GM21737 (cell line): ENCODE measurements at regions not wholly inside any gene's neighbourhood (a gene's known extent, or its start where the extent isn't known, plus 50 kb on each side); places are given as distances from the start of the nearest gene placed in this dataset.

Experiments used
- ATAC-seq: cut with Tn5 transposase; IDR thresholded peaks from one replicate; pipeline ENCODE4 v1.9.1; 2021; ENCODE audit warnings: mild to moderate bottlenecking, moderate library complexity; ENCODE audit not compliant: unreplicated experiment

DNA sequence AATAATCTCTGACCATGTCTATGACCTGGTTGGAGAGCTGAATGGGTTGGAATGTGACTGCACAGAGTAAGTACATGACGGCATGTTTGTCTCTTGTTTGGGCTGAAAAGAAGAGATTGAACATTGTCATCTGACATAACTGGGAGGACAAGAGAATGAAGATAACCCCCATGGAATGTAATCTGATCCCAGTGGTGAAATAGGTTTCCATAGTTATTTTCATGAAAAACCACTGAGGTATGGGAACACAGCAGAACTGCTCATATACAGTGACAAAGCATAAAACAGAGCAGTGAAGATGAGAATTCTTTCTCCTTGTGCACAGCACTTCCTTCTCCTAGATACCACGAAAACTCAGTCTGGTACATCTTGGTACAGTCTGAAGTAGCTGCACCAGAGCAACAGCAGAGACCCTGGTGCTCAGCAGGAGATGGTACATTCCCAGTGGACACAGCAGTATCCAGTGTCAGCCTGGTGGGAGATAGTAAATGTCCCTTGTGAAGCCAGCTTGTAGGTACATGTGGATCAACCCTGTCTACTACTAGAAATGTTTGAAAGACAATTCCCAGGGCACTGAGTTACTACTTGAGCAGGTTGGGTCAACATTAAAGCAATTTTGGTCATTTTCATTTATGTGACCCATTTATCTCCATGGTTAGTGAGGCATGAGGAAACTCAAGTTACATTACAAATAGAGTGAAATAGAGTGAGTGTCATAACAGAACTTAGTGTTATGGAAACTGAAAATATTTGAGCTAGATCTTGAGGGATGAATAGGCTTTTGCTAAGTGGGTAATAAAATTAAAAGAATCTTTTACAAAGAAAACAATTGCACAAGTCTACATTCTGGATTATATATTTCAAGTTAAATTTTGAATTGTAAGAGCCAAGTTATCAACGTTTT, 178.3 kb downstream of the SUCNR1 start:
- no peak for ATAC-seq

- no peak for ATAC-seq
Observed at GRCh38 chr3:152053866-152054265, 180.4 kb downstream of the SUCNR1 start.

DNA sequence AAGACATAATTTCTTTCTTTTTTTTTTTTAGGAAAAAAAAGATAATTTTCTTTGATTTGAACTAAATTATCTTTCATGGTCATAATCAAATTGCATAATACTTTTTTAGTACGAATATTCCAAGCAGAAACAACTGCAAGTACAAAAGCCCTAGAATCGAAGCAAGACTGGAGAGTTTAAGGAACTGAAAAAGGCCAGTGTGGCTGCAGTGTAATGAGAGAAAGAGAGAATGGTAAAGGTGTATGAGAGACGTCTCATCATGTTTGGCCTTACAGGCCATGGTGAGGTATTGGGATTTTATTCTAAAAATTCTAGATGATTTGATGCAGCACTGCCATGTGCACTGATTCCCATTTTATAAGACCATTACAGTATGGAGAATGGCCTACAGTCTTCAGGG, 180.9 kb downstream of the SUCNR1 start:
- ATAC-seq = no peak

DNA sequence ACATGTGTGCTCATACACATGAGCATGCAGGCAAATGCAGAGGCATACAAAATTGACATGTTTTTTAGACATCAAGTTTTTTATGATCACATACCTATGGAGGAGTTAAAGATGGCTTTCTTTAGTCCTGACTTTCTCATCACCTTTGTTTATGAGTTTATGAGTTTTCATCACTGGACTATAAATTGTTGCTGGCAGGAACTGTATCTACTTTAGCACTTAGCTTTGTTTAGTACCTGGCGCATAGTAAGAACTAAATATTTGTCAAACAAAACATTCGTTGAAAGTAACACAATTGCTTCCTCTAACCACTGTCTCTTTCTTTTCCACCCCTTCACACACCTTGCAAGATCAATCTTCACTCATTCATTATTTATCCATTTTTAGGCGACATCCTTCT, 182.6 kb downstream of the SUCNR1 start:
- no peak for ATAC-seq

DNA sequence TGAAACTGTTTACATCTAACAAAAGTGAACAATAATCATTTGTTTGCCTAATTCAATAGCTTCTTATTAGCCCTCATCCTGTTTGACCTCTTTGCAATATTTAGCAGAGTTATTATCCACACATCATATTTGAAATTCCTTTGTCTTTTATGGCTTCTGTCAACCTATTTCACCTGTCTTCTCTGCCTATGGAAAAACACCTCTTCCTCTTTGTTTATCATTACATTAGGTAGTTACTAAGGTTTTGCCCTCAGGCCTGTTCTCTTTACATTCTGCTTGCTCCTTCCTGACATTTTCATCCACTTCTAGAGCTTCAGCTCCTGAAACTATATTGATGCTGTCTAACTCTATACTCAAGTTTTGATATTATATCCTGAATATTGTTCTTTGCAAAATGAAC, 183.0 kb downstream of the SUCNR1 start:
- ATAC-seq = no peak

GRCh38 chr3:152056987-152057386, 183.5 kb downstream of the SUCNR1 start:
- no peak for ATAC-seq

- ATAC-seq = no peak
Observed at GRCh38 chr3:152058856-152059255, 185.4 kb downstream of the SUCNR1 start.

GRCh38 chr3:152060701-152061100, 187.3 kb downstream of the SUCNR1 start:
- no peak for ATAC-seq

GRCh38 chr3:152061296-152061695, 187.9 kb downstream of the SUCNR1 start:
- no peak for ATAC-seq

DNA sequence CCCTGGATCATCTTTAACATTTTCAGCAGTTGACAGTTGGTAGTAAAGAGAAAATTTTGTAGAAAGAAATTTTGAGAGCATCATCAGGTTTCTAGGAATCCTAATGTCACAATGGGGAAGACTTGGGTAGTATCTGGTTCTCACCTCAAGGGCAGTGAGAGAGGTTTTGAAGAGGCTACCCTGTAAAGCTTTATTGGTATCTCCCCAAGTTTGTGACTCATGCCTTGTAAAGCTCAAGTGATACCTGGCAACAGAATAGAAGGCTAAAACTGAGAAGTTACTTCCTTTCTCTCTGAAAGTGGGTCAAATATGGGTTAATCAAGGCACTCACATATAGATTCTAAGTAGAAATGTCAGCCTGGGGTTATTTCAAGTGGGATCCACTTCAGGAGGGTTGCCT, 196.4 kb downstream of the SUCNR1 start:
- no peak for ATAC-seq

DNA sequence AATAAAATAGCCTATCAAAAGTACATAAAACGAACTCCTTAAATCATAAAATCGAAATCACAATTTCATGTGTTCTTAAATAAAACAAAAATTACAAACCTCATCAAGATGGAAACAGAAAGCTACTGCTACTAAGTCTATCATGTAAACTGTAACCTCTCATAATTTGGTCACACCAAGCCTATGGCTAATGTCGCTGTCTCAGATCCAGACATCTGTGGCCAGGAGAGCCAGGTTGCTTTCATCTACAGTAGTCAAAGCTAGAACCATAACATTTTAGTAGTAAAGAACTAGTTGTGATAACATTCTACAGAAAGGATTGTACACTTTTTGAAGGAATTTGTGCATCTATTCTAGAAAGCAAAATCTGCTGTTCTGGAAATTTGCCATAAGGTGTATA, 197.4 kb upstream of the MBNL1 start:
- no peak for ATAC-seq

DNA sequence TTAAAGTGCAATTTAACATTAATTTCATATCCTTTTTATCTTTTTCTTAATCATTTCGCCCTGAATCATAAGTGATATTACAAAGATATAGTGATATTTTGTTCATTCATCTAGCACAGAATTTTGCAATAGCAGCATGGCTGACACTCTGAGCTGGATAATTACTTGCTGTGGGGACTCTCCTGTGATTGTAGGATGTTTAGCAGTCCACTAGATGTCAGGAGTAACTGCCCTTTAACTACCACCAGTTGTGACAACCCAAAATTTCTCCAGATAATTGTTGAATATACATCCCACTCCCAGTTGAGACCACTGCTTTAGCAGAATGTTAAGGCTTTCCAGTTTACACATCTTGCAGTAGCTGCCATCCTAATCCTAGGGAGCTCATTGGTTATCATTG, 196.8 kb upstream of the MBNL1 start:
- no peak for ATAC-seq

GRCh38 chr3:152073267-152073666, 195.5 kb upstream of the MBNL1 start:
- no peak for ATAC-seq

GRCh38 chr3:152076148-152076547, 192.6 kb upstream of the MBNL1 start:
- ATAC-seq = no peak

DNA sequence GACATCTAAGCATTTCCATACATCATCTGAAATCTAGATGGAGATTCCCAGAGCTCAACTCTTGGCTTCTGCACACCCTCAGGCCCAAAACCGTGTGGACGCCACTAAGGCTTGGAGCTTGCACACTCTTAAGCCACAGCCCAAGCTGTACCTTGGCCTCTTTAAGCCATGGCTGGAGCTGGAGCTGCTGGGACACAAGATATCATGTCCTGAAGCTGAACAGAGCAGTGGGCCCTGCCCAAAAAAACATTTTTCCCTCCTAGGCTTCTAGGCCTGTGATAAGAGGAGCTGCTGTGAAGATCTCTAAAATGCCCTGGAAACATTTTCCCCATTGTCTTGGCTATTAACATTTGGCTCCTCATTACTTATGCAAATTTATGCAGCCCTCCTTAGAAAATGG, 188.7 kb upstream of the MBNL1 start:
- no peak for ATAC-seq

DNA sequence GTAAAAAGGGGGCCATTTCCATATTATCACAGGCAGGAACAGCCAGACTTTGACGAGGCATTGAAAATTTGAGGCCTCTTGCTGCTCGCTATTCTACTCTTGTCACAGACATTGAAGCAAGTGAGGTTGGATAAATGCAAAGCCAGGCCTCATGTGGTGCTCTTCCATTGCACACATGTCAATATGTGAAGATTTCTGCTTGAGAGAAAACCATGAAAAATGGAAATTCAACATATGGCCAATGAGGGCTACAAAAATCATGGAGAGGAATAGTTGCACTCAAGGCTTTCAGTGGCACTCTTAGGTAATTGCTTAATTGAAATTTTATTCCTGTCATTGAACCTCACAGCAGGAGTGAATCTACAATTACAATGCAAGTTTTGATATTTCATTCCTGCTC, 185.6 kb upstream of the MBNL1 start:
- no peak for ATAC-seq

- ATAC-seq = no peak
Observed at GRCh38 chr3:152084441-152085158, 184.1 kb upstream of the MBNL1 start.

DNA sequence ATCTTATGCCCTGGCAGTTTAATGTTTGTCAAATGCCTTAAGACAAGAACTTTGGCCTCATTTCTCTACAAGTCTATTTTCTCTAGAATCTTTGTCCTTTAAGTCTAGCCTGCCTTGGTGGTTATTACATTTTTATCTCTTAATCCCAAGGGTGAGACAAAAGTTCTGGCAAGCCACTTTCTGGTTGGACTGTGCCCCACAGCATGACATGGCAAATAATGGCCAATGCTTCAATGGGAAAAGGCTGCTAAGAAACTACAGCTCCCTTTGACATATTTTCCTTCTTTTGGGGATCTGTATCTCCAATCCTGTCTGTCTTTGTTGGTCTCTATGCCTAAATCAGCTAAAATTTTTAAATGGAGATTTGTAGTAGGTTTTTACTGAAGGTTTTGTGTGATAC, 181.6 kb upstream of the MBNL1 start:
- ATAC-seq = no peak

GRCh38 chr3:152089528-152089927, 179.2 kb upstream of the MBNL1 start:
- no peak for ATAC-seq

GRCh38 chr3:152091725-152092124, 177.0 kb upstream of the MBNL1 start:
- no peak for ATAC-seq

DNA sequence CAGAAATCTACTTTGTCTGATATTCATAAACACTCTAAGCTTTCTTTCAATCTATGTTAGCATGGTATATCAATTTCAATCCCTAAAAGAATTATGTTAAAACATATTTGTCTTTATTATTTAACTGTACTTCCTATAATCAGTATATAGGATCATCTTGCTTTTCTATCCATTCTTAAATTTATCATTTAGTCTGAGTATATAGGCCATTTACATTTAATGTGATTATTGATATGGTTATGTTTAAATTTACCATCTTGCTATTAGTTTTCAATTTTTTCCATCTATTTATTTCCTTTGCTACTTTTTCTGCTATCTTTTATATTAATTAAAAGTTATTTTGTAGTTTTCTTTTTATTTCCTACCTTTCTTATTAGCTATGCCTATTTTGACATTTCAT, 174.8 kb upstream of the MBNL1 start:
- ATAC-seq = no peak

- no peak for ATAC-seq
Observed at GRCh38 chr3:152094406-152094805, 174.3 kb upstream of the MBNL1 start.
